ENCODE measurements at regions not wholly inside any gene's neighbourhood (a gene's known extent, or its start where the extent isn't known, plus 50 kb on each side); places are given as distances from the start of the nearest gene placed in this dataset.

DNA sequence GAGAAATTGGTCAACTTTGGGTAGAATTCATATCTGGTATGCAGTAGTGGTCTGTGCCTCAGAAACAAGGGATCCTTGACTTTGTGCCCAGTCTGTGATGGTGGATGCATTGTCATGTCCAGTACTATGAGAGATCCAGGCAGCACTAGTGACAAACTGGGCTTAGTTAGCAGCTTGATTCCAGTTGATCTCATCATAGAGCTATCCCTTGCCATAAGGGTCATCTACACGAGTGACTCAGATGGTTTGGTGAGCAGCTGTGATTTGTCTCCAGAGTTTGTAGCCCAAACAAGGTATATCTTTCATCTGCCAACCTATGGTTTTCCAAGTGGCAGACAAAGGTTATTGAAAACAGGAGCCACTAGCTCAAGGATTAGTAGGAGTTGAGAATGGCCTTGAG, 298.8 kb downstream of the GBA3 start:
- CTCF ChIA-PET, result interaction anchor here (0.5 kb wide), 1 partner anchor 145 kb away, joined by 3 read pairs; no protein-coding TSS in a partner anchor
- H3K4me3 Mint-ChIP-seq, result no peak overlapping the region
- H3K27me3 Mint-ChIP-seq (ENCODE audit: low read depth), result no peaks in the 10 kb centered on the region
- H3K9me3 Mint-ChIP-seq, result peaks cover 5% of the 10 kb centered on the region
- no peaks in the 10 kb centered on the region for H3K36me3 Mint-ChIP-seq (ENCODE audit: low read depth)
- no peaks in the 10 kb centered on the region for H3K4me1 Mint-ChIP-seq (ENCODE audit: low read depth)
- intact Hi-C loops (cut with micrococcal nuclease), result no loop called here
- no peak for DNase-seq
- no peak overlapping the region for H3K27ac Mint-ChIP-seq

GRCh38 chr4:22988526-22988925, 295.8 kb downstream of the GBA3 start:
- CTCF ChIA-PET, result interaction anchor here (0.6 kb wide), 1 partner anchor 178 kb away, joined by 3 read pairs; no protein-coding TSS in a partner anchor
- H3K4me3 Mint-ChIP-seq, result no peak overlapping the region
- H3K36me3 Mint-ChIP-seq (ENCODE audit: low read depth), result no peaks in the 10 kb centered on the region
- DNase-seq, result no peak
- intact Hi-C loops (cut with micrococcal nuclease), result no loop called here
- H3K4me1 Mint-ChIP-seq (ENCODE audit: low read depth), result no peaks in the 10 kb centered on the region
- no peaks in the 10 kb centered on the region for H3K27me3 Mint-ChIP-seq (ENCODE audit: low read depth)
- no peak overlapping the region for H3K27ac Mint-ChIP-seq
- peaks cover 12% of the 10 kb centered on the region for H3K9me3 Mint-ChIP-seq

DNA sequence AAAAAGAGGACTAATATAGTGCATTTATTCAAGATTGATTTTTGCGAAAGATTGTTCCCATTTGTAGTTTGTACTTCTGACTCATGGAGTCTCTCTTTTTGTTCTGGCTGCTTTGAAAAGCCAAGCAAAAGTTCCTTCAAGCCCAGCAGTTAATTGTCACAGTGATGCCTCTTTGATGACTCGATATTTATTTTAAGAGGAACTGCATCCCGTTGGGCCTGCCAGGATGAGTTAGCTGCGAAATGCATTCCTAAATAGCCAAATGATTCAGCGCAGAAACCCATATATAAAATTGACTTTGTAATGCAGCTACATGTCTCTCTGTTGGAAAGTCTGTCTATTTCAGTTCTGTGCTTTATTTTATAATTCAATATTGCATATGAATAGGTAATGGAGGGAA, 295.1 kb downstream of the GBA3 start:
- DNase-seq, result no peak
- H3K27ac Mint-ChIP-seq, result no peak overlapping the region
- peaks cover 17% of the 10 kb centered on the region for H3K9me3 Mint-ChIP-seq
- H3K36me3 Mint-ChIP-seq (ENCODE audit: low read depth), result no peaks in the 10 kb centered on the region
- intact Hi-C loops (cut with micrococcal nuclease), result no loop called here
- H3K4me1 Mint-ChIP-seq (ENCODE audit: low read depth), result no peaks in the 10 kb centered on the region
- no peaks in the 10 kb centered on the region for H3K27me3 Mint-ChIP-seq (ENCODE audit: low read depth)
- CTCF ChIA-PET, result interaction anchor here (0.6 kb wide), 1 partner anchor 178 kb away, joined by 3 read pairs; no protein-coding TSS in a partner anchor
- no peak overlapping the region for H3K4me3 Mint-ChIP-seq

- CTCF ChIA-PET, result no interaction called here
- peaks cover 19% of the 10 kb centered on the region for H3K9me3 Mint-ChIP-seq
- H3K4me1 Mint-ChIP-seq (ENCODE audit: low read depth), result no peaks in the 10 kb centered on the region
- no peak for DNase-seq
- H3K27me3 Mint-ChIP-seq (ENCODE audit: low read depth), result no peaks in the 10 kb centered on the region
- intact Hi-C loops (cut with micrococcal nuclease), result no loop called here
- H3K36me3 Mint-ChIP-seq (ENCODE audit: low read depth), result no peaks in the 10 kb centered on the region
- H3K27ac Mint-ChIP-seq, result no peak overlapping the region
- no peak overlapping the region for H3K4me3 Mint-ChIP-seq
Measured at GRCh38 chr4:22986881-22987280, 294.1 kb downstream of the GBA3 start.

GRCh38 chr4:22986262-22986661, 293.5 kb downstream of the GBA3 start:
- CTCF ChIA-PET, result no interaction called here
- Mint-ChIP-seq H3K27ac (no peak overlapping the region), H3K4me1 (ENCODE audit: low read depth) (no peaks in the 10 kb centered on the region), H3K9me3 (peaks cover 19% of the 10 kb centered on the region), H3K36me3 (ENCODE audit: low read depth) (no peaks in the 10 kb centered on the region), H3K4me3 (no peak overlapping the region), H3K27me3 (ENCODE audit: low read depth) (no peaks in the 10 kb centered on the region)
- intact Hi-C loops (cut with micrococcal nuclease), result no loop called here
- DNase-seq, result no peak

DNA sequence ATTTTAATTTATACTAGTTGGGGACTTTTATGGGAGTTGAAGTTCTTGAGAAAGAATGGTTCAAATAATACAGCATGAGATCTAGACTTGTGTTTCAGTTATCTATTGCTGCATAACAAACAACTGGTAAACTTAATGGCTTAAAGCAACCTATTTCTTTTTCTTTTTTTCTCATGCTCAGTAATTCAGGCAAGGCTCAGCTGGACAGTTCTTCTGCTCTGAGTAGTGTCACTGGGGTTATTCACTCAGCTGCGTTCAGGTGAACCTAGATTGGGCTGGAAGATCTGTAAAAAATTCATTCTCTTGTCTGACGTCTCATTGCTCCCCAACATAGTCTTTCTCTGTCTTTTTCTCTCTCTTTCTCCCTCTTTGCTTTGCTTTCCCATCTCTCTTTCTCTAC, 291.7 kb downstream of the GBA3 start:
- Mint-ChIP-seq H3K9me3 (peaks cover 22% of the 10 kb centered on the region), H3K36me3 (ENCODE audit: low read depth) (no peaks in the 10 kb centered on the region), H3K27ac (no peak overlapping the region), H3K27me3 (ENCODE audit: low read depth) (no peaks in the 10 kb centered on the region), H3K4me1 (ENCODE audit: low read depth) (no peaks in the 10 kb centered on the region), H3K4me3 (no peak overlapping the region)
- DNase-seq, result no peak
- intact Hi-C loops (cut with micrococcal nuclease), result no loop called here
- CTCF ChIA-PET, result no interaction called here

DNA sequence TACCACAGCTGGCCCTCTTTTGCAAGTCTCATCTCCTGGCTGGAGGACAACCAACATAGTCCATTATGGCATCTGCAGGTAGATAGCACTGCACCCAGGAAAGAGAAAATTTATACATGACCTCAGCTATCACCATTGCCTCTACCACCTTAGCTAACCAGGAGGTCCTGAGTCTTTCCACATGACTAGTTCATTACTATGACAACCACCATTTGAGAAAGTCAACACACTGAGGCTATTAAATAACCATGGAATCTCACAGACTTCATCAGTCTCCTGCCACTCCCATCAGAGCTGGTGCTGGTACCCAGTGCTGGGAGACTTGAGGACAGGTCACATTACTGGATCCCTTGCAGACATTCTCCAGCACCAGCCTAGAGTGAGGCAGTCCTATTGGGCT, 285.9 kb downstream of the GBA3 start:
- Mint-ChIP-seq H3K4me1 (ENCODE audit: low read depth) (no peaks in the 10 kb centered on the region), H3K27ac (no peak overlapping the region), H3K9me3 (peaks cover 13% of the 10 kb centered on the region), H3K27me3 (ENCODE audit: low read depth) (peaks cover 4% of the 10 kb centered on the region), H3K4me3 (no peak overlapping the region), H3K36me3 (ENCODE audit: low read depth) (no peaks in the 10 kb centered on the region)
- intact Hi-C loops (cut with micrococcal nuclease), result no loop called here
- CTCF ChIA-PET, result no interaction called here
- no peak for DNase-seq

GRCh38 chr4:22970665-22971064, 277.9 kb downstream of the GBA3 start:
- Mint-ChIP-seq H3K4me1 (ENCODE audit: low read depth) (no peaks in the 10 kb centered on the region), H3K4me3 (no peak overlapping the region), H3K27me3 (ENCODE audit: low read depth) (no peaks in the 10 kb centered on the region), H3K9me3 (peaks cover 10% of the 10 kb centered on the region), H3K36me3 (ENCODE audit: low read depth) (no peaks in the 10 kb centered on the region), H3K27ac (no peak overlapping the region)
- intact Hi-C loops (cut with micrococcal nuclease), result no loop called here
- DNase-seq, result no peak
- CTCF ChIA-PET, result interaction anchor here (0.6 kb wide), 1 partner anchor 192 kb away, joined by 4 read pairs; no protein-coding TSS in a partner anchor

DNA sequence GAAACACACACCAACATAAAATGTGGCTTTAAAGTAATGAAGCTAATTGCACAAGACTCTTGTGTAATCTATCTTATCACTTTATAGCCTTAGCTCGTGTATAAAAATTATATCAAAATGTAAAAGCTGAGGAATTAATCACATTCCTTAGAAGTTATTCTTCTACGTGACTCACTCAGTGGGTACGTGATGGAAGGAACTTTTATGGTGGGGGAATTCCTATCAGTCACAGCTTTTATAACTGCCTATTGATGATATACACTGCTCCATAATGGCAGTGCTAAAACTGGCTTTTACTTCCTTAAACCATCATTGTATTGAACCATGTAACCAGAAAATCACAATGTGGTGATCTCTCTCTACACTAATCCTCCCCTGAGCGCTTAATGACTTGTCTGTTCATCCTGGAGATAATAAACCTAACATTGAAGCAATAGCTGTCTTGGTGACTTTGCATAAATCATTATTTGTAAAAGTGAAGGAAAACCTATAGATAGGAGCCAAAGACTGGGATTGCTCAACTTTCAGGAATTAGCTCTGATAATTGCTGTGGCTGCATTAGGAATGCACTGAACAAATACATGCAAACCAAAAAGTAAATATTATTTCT, 276.7 kb downstream of the GBA3 start:
- H3K9me3 Mint-ChIP-seq, result peaks cover 7% of the 10 kb centered on the region
- no peak overlapping the region for H3K27ac Mint-ChIP-seq
- DNase-seq, result no peak
- intact Hi-C loops (cut with micrococcal nuclease), result no loop called here
- no peaks in the 10 kb centered on the region for H3K36me3 Mint-ChIP-seq (ENCODE audit: low read depth)
- no peaks in the 10 kb centered on the region for H3K27me3 Mint-ChIP-seq (ENCODE audit: low read depth)
- no peak overlapping the region for H3K4me3 Mint-ChIP-seq
- no peaks in the 10 kb centered on the region for H3K4me1 Mint-ChIP-seq (ENCODE audit: low read depth)
- CTCF ChIA-PET, result interaction anchor here (0.6 kb wide), 1 partner anchor 63 kb away, joined by 3 read pairs; no protein-coding TSS in a partner anchor

GRCh38 chr4:22962295-22962694, 269.6 kb downstream of the GBA3 start:
- intact Hi-C loops (cut with micrococcal nuclease), result no loop called here
- DNase-seq, result no peak
- Mint-ChIP-seq H3K9me3 (peaks cover 5% of the 10 kb centered on the region), H3K4me3 (no peak overlapping the region), H3K27me3 (ENCODE audit: low read depth) (no peaks in the 10 kb centered on the region), H3K36me3 (ENCODE audit: low read depth) (no peaks in the 10 kb centered on the region), H3K4me1 (ENCODE audit: low read depth) (no peaks in the 10 kb centered on the region), H3K27ac (no peak overlapping the region)
- CTCF ChIA-PET, result no interaction called here

GRCh38 chr4:22959483-22959882, 266.7 kb downstream of the GBA3 start:
- DNase-seq, result no peak
- H3K4me1 Mint-ChIP-seq (ENCODE audit: low read depth), result no peaks in the 10 kb centered on the region
- H3K36me3 Mint-ChIP-seq (ENCODE audit: low read depth), result no peaks in the 10 kb centered on the region
- no peaks in the 10 kb centered on the region for H3K27me3 Mint-ChIP-seq (ENCODE audit: low read depth)
- CTCF ChIA-PET, result no interaction called here
- peaks cover 5% of the 10 kb centered on the region for H3K9me3 Mint-ChIP-seq
- intact Hi-C loops (cut with micrococcal nuclease), result no loop called here
- no peak overlapping the region for H3K4me3 Mint-ChIP-seq
- H3K27ac Mint-ChIP-seq, result no peak overlapping the region

- Mint-ChIP-seq H3K27ac (no peak overlapping the region), H3K27me3 (ENCODE audit: low read depth) (no peaks in the 10 kb centered on the region), H3K4me1 (ENCODE audit: low read depth) (no peaks in the 10 kb centered on the region), H3K36me3 (ENCODE audit: low read depth) (no peaks in the 10 kb centered on the region), H3K9me3 (peaks cover 2% of the 10 kb centered on the region), H3K4me3 (no peak overlapping the region)
- DNase-seq, result no peak
- intact Hi-C loops (cut with micrococcal nuclease), result no loop called here
- CTCF ChIA-PET, result no interaction called here
Measured at GRCh38 chr4:22957774-22958309, 265.1 kb downstream of the GBA3 start.

GRCh38 chr4:22949161-22949855, 256.6 kb downstream of the GBA3 start:
- Mint-ChIP-seq H3K9me3 (no peaks in the 10 kb centered on the region), H3K27me3 (ENCODE audit: low read depth) (peaks cover 2% of the 10 kb centered on the region), H3K4me3 (no peak overlapping the region), H3K36me3 (ENCODE audit: low read depth) (no peaks in the 10 kb centered on the region), H3K27ac (no peak overlapping the region), H3K4me1 (ENCODE audit: low read depth) (no peaks in the 10 kb centered on the region)
- DNase-seq, result no peak
- CTCF ChIA-PET, result no interaction called here
- intact Hi-C loops (cut with micrococcal nuclease), result no loop called here
